A549 (cell line): ENCODE measurements at regions not wholly inside any gene's neighbourhood (a gene's known extent, or its start where the extent isn't known, plus 50 kb on each side); places are given as distances from the start of the nearest gene placed in this dataset.

Source experiments
- ATAC-seq, 2 experiments: fragments of 200-7000 bp in 1 of 2; fragments of >200 bp in 1 of 2; cut with Nextera tagmentation in 1 of 2; cut with Tn5 transposase in 1 of 2; 3 replicates each; pipeline versions ENCODE4 v1.8.0 to v1.9.1; 2018 to 2020; ENCODE audit warnings: mild to moderate bottlenecking in 1 of 2, moderate library complexity in 1 of 2
- CTCF ChIA-PET: fragments of 300-600 bp; sonication (Branson Sonifier 250); formaldehyde crosslinking; extraction: SDS; loops from one replicate; lab custom pipeline; 2021; ENCODE audit warnings: antibody characterized with exemption, inconsistent platforms; lab: Yijun Ruan, JAX
- POLR2A ChIA-PET: fragments of 350-600 bp; formaldehyde crosslinking; extraction: SDS; loops from one replicate; lab custom pipeline; 2021; ENCODE audit warnings: antibody characterized with exemption, inconsistent platforms; lab: Yijun Ruan, JAX
- DNase-seq, 2 experiments: peaks; one replicate each; pipeline versions ENCODE4 v3.0.0 to v3.0.0-alpha.2; 2011 to 2016; ENCODE audit warnings: low read depth in 1 of 2, low spot score in 1 of 2
- FAIRE-seq: peaks from 2 replicates; lab custom pipeline; 2011; peaks lifted over from hg19 to GRCh38; lab: Jason Lieb, UNC
- H3K27ac ChIP-seq, 2 experiments: fragments of >200 bp; sonication (Bioruptor Twin); formaldehyde crosslinking; 3 replicates each; pipeline ENCODE4 v1.5.1; 2016 to 2017
- H3K4me1 ChIP-seq: fragments of >200 bp; sonication (Bioruptor Twin); formaldehyde crosslinking; 3 replicates; pipeline ENCODE4 v1.6.1; 2016
- H3K4me2 ChIP-seq: fragments of >200 bp; sonication (Bioruptor Twin); formaldehyde crosslinking; 3 replicates; pipeline ENCODE4 v1.6.1; 2016
- H3K4me3 ChIP-seq: fragments of >200 bp; sonication (Bioruptor Twin); formaldehyde crosslinking; 3 replicates; pipeline ENCODE4 v1.5.1; 2016
- H3K9me3 ChIP-seq: fragments of >200 bp; sonication (Bioruptor Twin); formaldehyde crosslinking; 3 replicates; pipeline ENCODE4 v1.6.1; 2016
- CEBPB ChIP-seq, 2 experiments: fragments of >200 bp in 1 of 2; sonication (Bioruptor Twin) in 1 of 2; formaldehyde crosslinking in 1 of 2; IDR thresholded peaks; 2 replicates each; pipeline ENCODE4 v1.6.1; 2012 to 2016
- CHD4 ChIP-seq: fragments of 200-600 bp; sonication (generic); IDR thresholded peaks from 2 replicates; pipeline ENCODE4 v1.6.1; 2016; ENCODE audit warnings: antibody characterized with exemption, mild to moderate bottlenecking, borderline replicate concordance
- EP300 ChIP-seq, 2 experiments: fragments of >200 bp; sonication (Bioruptor Twin); formaldehyde crosslinking; IDR thresholded peaks; 2 replicates in 1 of 2; 3 replicates in 1 of 2; pipeline ENCODE4 v1.6.1; 2016 to 2017
- ESRRA ChIP-seq: fragments of 150-350 bp; IDR thresholded peaks from 2 replicates; pipeline ENCODE4 v1.6.1; 2014; ENCODE audit warnings: mild to moderate bottlenecking, low read length, borderline replicate concordance
- FOXS1 ChIP-seq: fragments of 250-450 bp; sonication (Bioruptor Pico); IDR thresholded peaks from 2 replicates; pipeline ENCODE4 v1.5.0; 2020; ENCODE audit warnings: mild to moderate bottlenecking, moderate library complexity
- HEYL ChIP-seq: fragments of 250-450 bp; sonication (Bioruptor Pico); IDR thresholded peaks from 2 replicates; pipeline ENCODE4 v1.8.0; 2021; ENCODE audit warnings: mild to moderate bottlenecking, moderate library complexity
- HOXB13 ChIP-seq: fragments of 250-450 bp; sonication (Bioruptor Pico); IDR thresholded peaks from 2 replicates; pipeline ENCODE4 v1.5.0; 2020; ENCODE audit warnings: low read depth, mild to moderate bottlenecking, moderate library complexity
- JUN ChIP-seq, 2 experiments: fragments of >200 bp; sonication (Bioruptor Twin); formaldehyde crosslinking; IDR thresholded peaks; 2 replicates in 1 of 2; 3 replicates in 1 of 2; pipeline ENCODE4 v1.6.1; 2016 to 2017
- JUNB ChIP-seq: fragments of >200 bp; sonication (Bioruptor Twin); formaldehyde crosslinking; IDR thresholded peaks from 2 replicates; pipeline ENCODE4 v1.6.1; 2016
- KDM1A ChIP-seq: fragments of 200-600 bp; sonication (generic); IDR thresholded peaks from 2 replicates; pipeline ENCODE4 v1.6.1; 2016; ENCODE audit warnings: low read depth, mild to moderate bottlenecking
- MAFK ChIP-seq: fragments of 450-650 bp; IDR thresholded peaks from 2 replicates; pipeline ENCODE4 v1.6.1; 2014; ENCODE audit not compliant: partially characterized antibody
- MYC ChIP-seq: IDR thresholded peaks from 2 replicates; pipeline ENCODE4 v1.6.1; 2012; ENCODE audit warnings: mild to moderate bottlenecking, inconsistent platforms, low read length, improper control_type of control experiment, borderline replicate concordance
- NPAS2 ChIP-seq: fragments of 250-450 bp; sonication (Bioruptor Pico); IDR thresholded peaks from 2 replicates; pipeline ENCODE4 v1.8.0; 2022; ENCODE audit warnings: mild to moderate bottlenecking, moderate library complexity, borderline replicate concordance
- PBX3 ChIP-seq: IDR thresholded peaks from 2 replicates; pipeline ENCODE4 v1.6.1; 2012
- PHF8 ChIP-seq: fragments of 200-600 bp; sonication (generic); IDR thresholded peaks from 2 replicates; pipeline ENCODE4 v1.6.1; 2016; ENCODE audit warnings: low read depth, mild to moderate bottlenecking, antibody characterized with exemption, moderate library complexity, borderline replicate concordance
- RAD21 ChIP-seq, 2 experiments: fragments of >200 bp in 1 of 2; sonication (Bioruptor Twin) in 1 of 2; formaldehyde crosslinking in 1 of 2; IDR thresholded peaks in 1 of 2; conservative IDR thresholded peaks in 1 of 2; 2 replicates in 1 of 2; 3 replicates in 1 of 2; pipeline ENCODE4 v1.6.1; 2012 to 2018; ENCODE audit warnings: inconsistent platforms in 1 of 2
- RCOR1 ChIP-seq: fragments of 150-350 bp; IDR thresholded peaks from 2 replicates; pipeline ENCODE4 v1.6.1; 2014; ENCODE audit warnings: antibody characterized with exemption, low read length, low read depth
- REST ChIP-seq: fragments of 200-600 bp; sonication (generic); IDR thresholded peaks from 2 replicates; pipeline ENCODE4 v1.6.1; 2016; ENCODE audit warnings: antibody characterized with exemption, mild to moderate bottlenecking, moderate library complexity
- RFX5 ChIP-seq: fragments of 450-650 bp; IDR thresholded peaks from 2 replicates; pipeline ENCODE4 v1.7.1; 2014; ENCODE audit warnings: antibody characterized with exemption, mild to moderate bottlenecking, moderate library complexity
- SREBF2 ChIP-seq: fragments of 450-650 bp; IDR thresholded peaks from 2 replicates; pipeline ENCODE4 v1.6.1; 2014; ENCODE audit warnings: mild to moderate bottlenecking, moderate library complexity
- TFCP2L1 ChIP-seq: fragments of 250-450 bp; sonication (Bioruptor Pico); IDR thresholded peaks from 2 replicates; pipeline ENCODE4 v1.5.0; 2021; ENCODE audit warnings: mild to moderate bottlenecking
- TP53 ChIP-seq: fragments of 250-450 bp; sonication (Bioruptor Pico); IDR thresholded peaks from 2 replicates; pipeline ENCODE4 v1.5.0; 2021; ENCODE audit warnings: mild to moderate bottlenecking, moderate library complexity
- ZFP36 ChIP-seq: fragments of 450-650 bp; IDR thresholded peaks from 2 replicates; pipeline ENCODE4 v1.6.1; 2014; ENCODE audit warnings: borderline replicate concordance; ENCODE audit not compliant: partially characterized antibody
- ZNF302 ChIP-seq: fragments of 250-450 bp; sonication (Bioruptor Pico); IDR thresholded peaks from 2 replicates; pipeline ENCODE4 v1.9.0; 2021; ENCODE audit warnings: inconsistent platforms, mild to moderate bottlenecking, moderate library complexity
- WGBS: methylation state at CpG from one replicate; pipeline ENCODE4 v1.1.6; 2017; ENCODE audit errors: missing lambda C conversion rate; 5-methylcytosine and 5-hydroxymethylcytosine counted together

GRCh38 chr11:41920374-41920773, 460.9 kb upstream of the LRRC4C start (continued):
- TF ChIP-seq REST, result no peak
- TF ChIP-seq CEBPB (IDR thresholded peaks at IDR 0.05), result no peak
- TF ChIP-seq HOXB13 (CRISPR knock-in tag), result no peak
- TF ChIP-seq RFX5, result no peak

- H3K4me3 ChIP-seq, result no peak overlapping the region
- no peak for DNase-seq
- CTCF ChIA-PET, result no interaction called here
- no peaks in the 10 kb centered on the region for H3K4me1 ChIP-seq
- FAIRE-seq, result no peak
- ATAC-seq, result no peak
- H3K4me2 ChIP-seq, result no peak overlapping the region
- H3K9me3 ChIP-seq, result no peaks in the 10 kb centered on the region; the same call in 2 of the 3 replicates
- TF ChIP-seq RAD21 (conservative IDR thresholded peaks at IDR 0.05 in 1 of 2, IDR thresholded peaks at IDR 0.05 in 1 of 2) (no peak), KDM1A (no peak), HOXB13 (CRISPR knock-in tag) (no peak), NPAS2 (no peak), PBX3 (no peak), HEYL (no peak), EP300 (IDR thresholded peaks at IDR 0.05) (no peak)
- POLR2A ChIA-PET, result no interaction called here
- H3K27ac ChIP-seq, result no peak overlapping the region
- WGBS, result 17% methylated on average over 2 of the region's 2 CpGs
These were observed 462.4 kb upstream of the LRRC4C start for GRCh38 chr11:41921746-41922390.

GRCh38 chr11:41926339-41926738, 466.9 kb upstream of the LRRC4C start:
- ChIA-PET POLR2A (no interaction called here), CTCF (no interaction called here)
- no peak overlapping the region for H3K4me3 ChIP-seq
- no peak for ATAC-seq
- H3K9me3 ChIP-seq, result no peaks in the 10 kb centered on the region
- no peak for FAIRE-seq
- TF ChIP-seq RCOR1 (no peak), ESRRA (no peak), HEYL (no peak), ZNF302 (CRISPR knock-in tag) (no peak), MYC (no peak), NPAS2 (no peak), TP53 (CRISPR knock-in tag) (no peak), MAFK (no peak)
- H3K4me2 ChIP-seq, result no peak overlapping the region
- WGBS, result 0% methylated on average over 4 of the region's 4 CpGs
- H3K27ac ChIP-seq, result no peak overlapping the region
- H3K4me1 ChIP-seq, result no peaks in the 10 kb centered on the region
- DNase-seq, result no peak

- Histone ChIP-seq H3K4me1 (no peaks in the 10 kb centered on the region), H3K4me3 (no peak overlapping the region), H3K4me2 (no peak overlapping the region), H3K9me3 (peaks cover 5% of the 10 kb centered on the region; the same call in 1 of the 3 replicates), H3K27ac (no peak overlapping the region)
- CTCF ChIA-PET, result no interaction called here
- no peak for DNase-seq
- no peak for ATAC-seq
- 0% methylated on average over 1 of the region's 1 CpG for WGBS
- FAIRE-seq, result no peak
- POLR2A ChIA-PET, result no interaction called here
- TF ChIP-seq TP53 (CRISPR knock-in tag), result no peak
- TF ChIP-seq PHF8, result no peak
- no peak for TF ChIP-seq JUNB
- TF ChIP-seq TFCP2L1, result no peak
- no peak for TF ChIP-seq RCOR1
- no peak for TF ChIP-seq ZFP36
- TF ChIP-seq FOXS1 (CRISPR knock-in tag), result no peak
- no peak for TF ChIP-seq CEBPB (IDR thresholded peaks at IDR 0.05)
- TF ChIP-seq CHD4, result no peak
- no peak for TF ChIP-seq SREBF2
- TF ChIP-seq REST, result no peak
- no peak for TF ChIP-seq JUN (IDR thresholded peaks at IDR 0.05)
- no peak for TF ChIP-seq RAD21 (conservative IDR thresholded peaks at IDR 0.05 in 1 of 2, IDR thresholded peaks at IDR 0.05 in 1 of 2)
These were observed 475.8 kb upstream of the LRRC4C start for GRCh38 chr11:41935241-41935640.
